OCI-LY3 (cell line): ENCODE measurements at regions not wholly inside any gene's neighbourhood (a gene's known extent, or its start where the extent isn't known, plus 50 kb on each side); places are given as distances from the start of the nearest gene placed in this dataset.

Experiments
- CTCF ChIP-seq: fragments of 200-600, 300-600 bp; sonication (generic); IDR thresholded peaks from 2 replicates; pipeline ENCODE4 v1.5.1; 2014; ENCODE audit warnings: antibody characterized with exemption, low read length, low read depth
- EZH2phosphoT487 ChIP-seq: fragments of 200-600 bp; shearing (Covaris generic); IDR thresholded peaks from 2 replicates; pipeline ENCODE4 v1.6.1; 2018; ENCODE audit warnings: antibody characterized with exemption, mixed run types, low read depth

DNA sequence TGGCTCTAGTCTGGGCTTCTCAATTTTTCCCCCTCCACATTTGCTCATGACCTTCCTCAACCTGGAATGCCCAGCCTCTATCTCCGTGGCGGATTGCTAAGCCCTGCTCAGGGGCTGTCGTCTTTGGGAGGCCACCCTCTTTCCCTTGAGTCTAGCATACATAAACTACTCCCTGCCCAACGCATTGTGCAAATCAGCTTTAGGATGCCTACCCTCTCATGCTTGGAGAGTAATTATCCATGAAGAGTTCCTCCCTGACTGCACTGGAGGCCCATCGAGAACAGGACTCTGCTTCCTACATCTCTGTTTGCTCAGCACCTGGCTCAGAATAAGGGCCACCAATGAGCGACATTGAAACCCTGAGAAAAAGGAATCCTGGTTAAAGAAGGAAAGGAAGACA is 53.7 kb upstream of the NPAS2 start:
- no peak for TF ChIP-seq CTCF
- TF ChIP-seq EZH2phosphoT487: no peak
